ENCODE measurements at regions not wholly inside any gene's neighbourhood (a gene's known extent, or its start where the extent isn't known, plus 50 kb on each side); places are given as distances from the start of the nearest gene placed in this dataset.
"Not testable (repeated sequence)": the region's sequence is repeated elsewhere in the genome, so short reads cannot be mapped to it uniquely, and the experiment has no call there.

DNA sequence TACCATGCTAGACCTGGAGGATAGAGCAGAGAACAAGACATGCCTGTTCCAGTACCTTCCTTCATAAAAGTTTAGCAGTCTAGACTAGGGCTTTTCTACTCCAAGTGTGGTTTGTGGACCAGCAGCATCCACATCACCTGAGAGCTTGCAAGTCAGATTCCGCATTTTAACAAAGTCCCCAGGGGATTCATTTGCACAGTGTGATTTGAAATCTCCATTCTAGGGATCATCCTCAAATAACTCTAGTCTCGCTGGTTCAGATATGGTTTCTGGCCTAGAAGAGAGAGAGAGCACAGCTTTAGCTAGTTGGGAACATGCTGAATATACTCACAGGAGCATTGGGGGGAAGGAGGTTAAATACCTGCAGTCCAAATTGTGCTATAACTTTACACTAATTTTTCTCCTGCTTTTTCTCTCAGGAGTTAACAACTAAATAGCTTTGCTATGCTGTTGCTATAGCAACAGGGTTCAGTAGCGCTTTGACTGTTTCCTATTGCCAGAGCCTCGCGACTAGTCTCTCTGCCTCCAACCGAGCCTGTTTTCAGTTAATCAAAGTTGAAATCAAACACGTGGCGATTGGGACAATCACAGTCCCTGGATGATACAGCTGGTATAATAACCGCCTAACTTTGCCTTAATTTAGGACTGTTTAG, 64.0 kb upstream of the RASGRF1 start:
- no peak overlapping the region for H3K27ac ChIP-seq (ENCODE audit: low read depth in 2 of 2, low read length in 1 of 2)
- no peaks in the 10 kb centered on the region for H3K9me3 ChIP-seq
- ChIA-PET CTCF (interaction anchor here (0.9 to 2.2 kb wide), 4 partner anchors 14 to 126 kb away, joined by 3 to 11 read pairs (median 5); no protein-coding TSS in a partner anchor), POLR2A (no interaction called here)
- no peaks in the 10 kb centered on the region for H3K9me2 ChIP-seq
- no peaks in the 10 kb centered on the region for H3K79me2 ChIP-seq (ENCODE audit: insufficient read depth)
- H4K20me1 ChIP-seq (ENCODE audit: insufficient read depth) = no peaks in the 10 kb centered on the region
- no peak overlapping the region for H3K4me2 ChIP-seq
- H3K9ac ChIP-seq = no peak overlapping the region
- H3F3A ChIP-seq (replicated peaks; ENCODE audit: insufficient read depth) = no peaks in the 10 kb centered on the region
- 25% methylated on average over 9 of the region's 9 CpGs for WGBS (ENCODE audit: low lambda C conversion rate)
- H2AFZ ChIP-seq (ENCODE audit: low read depth) = no peak overlapping the region
- TF ChIP-seq EZH2phosphoT487 (IDR thresholded peaks at IDR 0.05; ENCODE audit: borderline replicate concordance, low read depth) (no peak), FOSL2 (IDR thresholded peaks at IDR 0.05; ENCODE audit: borderline replicate concordance, low read depth) (no peak), MXI1 (IDR thresholded peaks at IDR 0.05; ENCODE audit: low read depth, low read length) (peak; percentile 41; the same call in 1 of the 2 replicates), TEAD4 (IDR thresholded peaks at IDR 0.05; ENCODE audit: borderline replicate concordance, insufficient read depth) (no peak), GABPA (IDR thresholded peaks at IDR 0.05; ENCODE audit: low read depth) (no peak), RFX5 (IDR thresholded peaks at IDR 0.05; ENCODE audit: low read length) (peak; percentile 62; the same call in 1 of the 2 replicates), FOXM1 (IDR thresholded peaks at IDR 0.05; ENCODE audit: low read depth) (no peak), NRF1 (IDR thresholded peaks at IDR 0.05; ENCODE audit: low read depth, low read length) (no peak), FOXJ3 (CRISPR knock-in tag; IDR thresholded peaks at IDR 0.05) (no peak), RCOR1 (IDR thresholded peaks at IDR 0.05; ENCODE audit: low read length) (no peak), TCF12 (IDR thresholded peaks at IDR 0.05) (no peak), SMC3 (IDR thresholded peaks at IDR 0.05; ENCODE audit: low read depth, low read length) (no peak), GATA2 (CRISPR knock-in tag; IDR thresholded peaks at IDR 0.05) (peak; percentile 68), SIN3A (IDR thresholded peaks at IDR 0.05; ENCODE audit: borderline replicate concordance, low read depth, low read length) (no peak), ELF1 (IDR thresholded peaks at IDR 0.05) (no peak)
- TF ChIP-seq, protein P1, sequence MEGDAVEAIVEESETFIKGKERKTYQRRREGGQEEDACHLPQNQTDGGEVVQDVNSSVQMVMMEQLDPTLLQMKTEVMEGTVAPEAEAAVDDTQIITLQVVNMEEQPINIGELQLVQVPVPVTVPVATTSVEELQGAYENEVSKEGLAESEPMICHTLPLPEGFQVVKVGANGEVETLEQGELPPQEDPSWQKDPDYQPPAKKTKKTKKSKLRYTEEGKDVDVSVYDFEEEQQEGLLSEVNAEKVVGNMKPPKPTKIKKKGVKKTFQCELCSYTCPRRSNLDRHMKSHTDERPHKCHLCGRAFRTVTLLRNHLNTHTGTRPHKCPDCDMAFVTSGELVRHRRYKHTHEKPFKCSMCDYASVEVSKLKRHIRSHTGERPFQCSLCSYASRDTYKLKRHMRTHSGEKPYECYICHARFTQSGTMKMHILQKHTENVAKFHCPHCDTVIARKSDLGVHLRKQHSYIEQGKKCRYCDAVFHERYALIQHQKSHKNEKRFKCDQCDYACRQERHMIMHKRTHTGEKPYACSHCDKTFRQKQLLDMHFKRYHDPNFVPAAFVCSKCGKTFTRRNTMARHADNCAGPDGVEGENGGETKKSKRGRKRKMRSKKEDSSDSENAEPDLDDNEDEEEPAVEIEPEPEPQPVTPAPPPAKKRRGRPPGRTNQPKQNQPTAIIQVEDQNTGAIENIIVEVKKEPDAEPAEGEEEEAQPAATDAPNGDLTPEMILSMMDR (IDR thresholded peaks at IDR 0.05) = no peak
- TF ChIP-seq, protein P2, sequence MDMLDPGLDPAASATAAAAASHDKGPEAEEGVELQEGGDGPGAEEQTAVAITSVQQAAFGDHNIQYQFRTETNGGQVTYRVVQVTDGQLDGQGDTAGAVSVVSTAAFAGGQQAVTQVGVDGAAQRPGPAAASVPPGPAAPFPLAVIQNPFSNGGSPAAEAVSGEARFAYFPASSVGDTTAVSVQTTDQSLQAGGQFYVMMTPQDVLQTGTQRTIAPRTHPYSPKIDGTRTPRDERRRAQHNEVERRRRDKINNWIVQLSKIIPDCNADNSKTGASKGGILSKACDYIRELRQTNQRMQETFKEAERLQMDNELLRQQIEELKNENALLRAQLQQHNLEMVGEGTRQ (IDR thresholded peaks at IDR 0.05; ENCODE audit: borderline replicate concordance, low read depth, low read length) = no peak
- TF ChIP-seq, protein P3, sequence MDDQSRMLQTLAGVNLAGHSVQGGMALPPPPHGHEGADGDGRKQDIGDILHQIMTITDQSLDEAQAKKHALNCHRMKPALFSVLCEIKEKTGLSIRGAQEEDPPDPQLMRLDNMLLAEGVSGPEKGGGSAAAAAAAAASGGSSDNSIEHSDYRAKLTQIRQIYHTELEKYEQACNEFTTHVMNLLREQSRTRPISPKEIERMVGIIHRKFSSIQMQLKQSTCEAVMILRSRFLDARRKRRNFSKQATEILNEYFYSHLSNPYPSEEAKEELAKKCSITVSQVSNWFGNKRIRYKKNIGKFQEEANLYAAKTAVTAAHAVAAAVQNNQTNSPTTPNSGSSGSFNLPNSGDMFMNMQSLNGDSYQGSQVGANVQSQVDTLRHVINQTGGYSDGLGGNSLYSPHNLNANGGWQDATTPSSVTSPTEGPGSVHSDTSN (IDR thresholded peaks at IDR 0.05) = no peak
- TF ChIP-seq, protein P4, sequence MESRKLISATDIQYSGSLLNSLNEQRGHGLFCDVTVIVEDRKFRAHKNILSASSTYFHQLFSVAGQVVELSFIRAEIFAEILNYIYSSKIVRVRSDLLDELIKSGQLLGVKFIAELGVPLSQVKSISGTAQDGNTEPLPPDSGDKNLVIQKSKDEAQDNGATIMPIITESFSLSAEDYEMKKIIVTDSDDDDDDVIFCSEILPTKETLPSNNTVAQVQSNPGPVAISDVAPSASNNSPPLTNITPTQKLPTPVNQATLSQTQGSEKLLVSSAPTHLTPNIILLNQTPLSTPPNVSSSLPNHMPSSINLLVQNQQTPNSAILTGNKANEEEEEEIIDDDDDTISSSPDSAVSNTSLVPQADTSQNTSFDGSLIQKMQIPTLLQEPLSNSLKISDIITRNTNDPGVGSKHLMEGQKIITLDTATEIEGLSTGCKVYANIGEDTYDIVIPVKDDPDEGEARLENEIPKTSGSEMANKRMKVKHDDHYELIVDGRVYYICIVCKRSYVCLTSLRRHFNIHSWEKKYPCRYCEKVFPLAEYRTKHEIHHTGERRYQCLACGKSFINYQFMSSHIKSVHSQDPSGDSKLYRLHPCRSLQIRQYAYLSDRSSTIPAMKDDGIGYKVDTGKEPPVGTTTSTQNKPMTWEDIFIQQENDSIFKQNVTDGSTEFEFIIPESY (IDR thresholded peaks at IDR 0.05; ENCODE audit: borderline replicate concordance, low read depth) = no peak
- TF ChIP-seq, protein P5, sequence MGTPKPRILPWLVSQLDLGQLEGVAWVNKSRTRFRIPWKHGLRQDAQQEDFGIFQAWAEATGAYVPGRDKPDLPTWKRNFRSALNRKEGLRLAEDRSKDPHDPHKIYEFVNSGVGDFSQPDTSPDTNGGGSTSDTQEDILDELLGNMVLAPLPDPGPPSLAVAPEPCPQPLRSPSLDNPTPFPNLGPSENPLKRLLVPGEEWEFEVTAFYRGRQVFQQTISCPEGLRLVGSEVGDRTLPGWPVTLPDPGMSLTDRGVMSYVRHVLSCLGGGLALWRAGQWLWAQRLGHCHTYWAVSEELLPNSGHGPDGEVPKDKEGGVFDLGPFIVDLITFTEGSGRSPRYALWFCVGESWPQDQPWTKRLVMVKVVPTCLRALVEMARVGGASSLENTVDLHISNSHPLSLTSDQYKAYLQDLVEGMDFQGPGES (IDR thresholded peaks at IDR 0.05; ENCODE audit: low read depth, low read length) = no peak
- no peaks in the 10 kb centered on the region for H3K27me3 ChIP-seq (ENCODE audit: insufficient read depth)
- no peak overlapping the region for H3K4me3 ChIP-seq (ENCODE audit: low read depth in 2 of 2, low read length in 1 of 2)
- peaks cover 0 to 8% of the 10 kb centered on the region in 2 experiments; a peak in 2 of 4 replicates for H3K4me1 ChIP-seq (ENCODE audit: control insufficient read depth in 1 of 2, insufficient read depth in 2 of 2, low read depth in 1 of 2, low read length in 1 of 2)
- DNase-seq = peak; percentile 42
- H3K36me3 ChIP-seq (replicated peaks in 1 of 2; ENCODE audit: control insufficient read depth in 1 of 2, insufficient read depth in 2 of 2, low read length in 1 of 2) = no peaks in the 10 kb centered on the region

DNA sequence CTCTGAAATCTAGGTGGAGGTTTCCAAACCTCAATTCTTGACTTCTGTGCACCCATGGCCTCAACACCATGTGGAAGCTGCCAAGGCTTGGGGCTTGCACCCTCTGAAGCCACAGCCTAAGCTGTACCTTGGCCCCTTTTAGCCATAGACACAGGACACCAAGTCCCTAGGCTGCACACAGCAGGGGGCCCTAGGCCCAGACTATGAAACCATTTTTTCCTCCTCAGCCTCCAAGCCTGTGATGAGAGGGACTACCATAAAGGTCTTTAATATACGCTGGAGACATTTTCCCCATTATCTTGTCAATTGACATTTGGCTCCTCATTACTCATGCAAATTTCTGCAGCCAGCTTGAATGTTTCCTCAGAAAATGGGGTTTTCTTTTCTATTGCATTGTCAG, 53.7 kb upstream of the RASGRF1 start:
- POLR2A ChIA-PET; H3K9ac ChIP-seq; H3K9me3 ChIP-seq; H3K27me3 ChIP-seq (ENCODE audit: insufficient read depth); H2AFZ ChIP-seq (ENCODE audit: low read depth); H3K36me3 ChIP-seq (replicated peaks in 1 of 2; ENCODE audit: control insufficient read depth in 1 of 2, insufficient read depth in 2 of 2, low read length in 1 of 2); DNase-seq; H4K20me1 ChIP-seq (ENCODE audit: insufficient read depth); H3K9me2 ChIP-seq; H3K4me3 ChIP-seq (ENCODE audit: low read depth in 2 of 2, low read length in 1 of 2); H3F3A ChIP-seq (replicated peaks; ENCODE audit: insufficient read depth); H3K27ac ChIP-seq (ENCODE audit: low read depth in 2 of 2, low read length in 1 of 2); CTCF ChIA-PET; H3K79me2 ChIP-seq (ENCODE audit: insufficient read depth); H3K4me2 ChIP-seq; H3K4me1 ChIP-seq (ENCODE audit: control insufficient read depth in 1 of 2, insufficient read depth in 2 of 2, low read depth in 1 of 2, low read length in 1 of 2): not testable (repeated sequence)
- 37% methylated on average over 1 of the region's 1 CpG for WGBS (ENCODE audit: low lambda C conversion rate)
